Body of pancreas (tissue), 4 donors: ENCODE measurements at regions not wholly inside any gene's neighbourhood (a gene's known extent, or its start where the extent isn't known, plus 50 kb on each side); places are given as distances from the start of the nearest gene placed in this dataset.

Experiments
- ATAC-seq: fragments of 150-250 bp; one replicate; pipeline ENCODE4 v1.9.1; 2016
- DNase-seq, 4 donors: peaks; one replicate each; pipeline ENCODE4 v3.0.0-alpha.2; 2019
- H3K27ac ChIP-seq, 4 donors: fragments of 200-600 bp; sonication (generic); 1 replicate in 3 of 4; 2 replicates in 1 of 4; pipeline versions ENCODE4 v1.5.1 to v1.6.1; 2016 to 2019; ENCODE audit warnings: mild to moderate bottlenecking in 1 of 4, mixed read lengths in 1 of 4, moderate library complexity in 1 of 4
- H3K27me3 ChIP-seq, 2 donors: fragments of 200-600 bp; sonication (generic); one replicate each; pipeline ENCODE4 v1.6.0; 2016; ENCODE audit warnings: mild to moderate bottlenecking in 1 of 2
- H3K36me3 ChIP-seq, 2 donors: fragments of 200-600 bp; sonication (generic); replicated peaks in 1 of 2; 2 replicates each; pipeline ENCODE4 v1.5.1; 2016; ENCODE audit warnings: low read depth in 2 of 2; ENCODE audit not compliant: insufficient read depth in 1 of 2
- H3K4me1 ChIP-seq: fragments of 200-600 bp; sonication (generic); one replicate; pipeline ENCODE4 v1.6.0; 2016
- H3K4me3 ChIP-seq, 2 donors: fragments of 200-600 bp; sonication (generic); 1 replicate in 1 of 2; 2 replicates in 1 of 2; pipeline ENCODE4 v1.5.1; 2016 to 2019
- H3K9me3 ChIP-seq, 3 donors: fragments of 200-600 bp; sonication (generic); 1 replicate in 2 of 3; 2 replicates in 1 of 3; pipeline ENCODE4 v1.5.1; 2016
- POLR2A ChIP-seq, 3 donors: fragments of 450-650 bp; IDR thresholded peaks; one replicate each; pipeline ENCODE4 v1.6.1; 2016; ENCODE audit warnings: antibody characterized with exemption in 3 of 3, mild to moderate bottlenecking in 2 of 3
- WGBS, 2 donors: methylation state at CpG; one replicate each; pipeline ENCODE4 v1.1.5; 2017; 5-methylcytosine and 5-hydroxymethylcytosine counted together
- intact Hi-C: fragments of 100-400 bp; cut with DNase I; formaldehyde crosslinking; loops from one replicate; pipeline ENCODE4 v1.15.1; 2023
- TF ChIP-seq, protein P1 (sequence below), 7 experiments: fragments of 450-650 bp in 4 of 7; fragments of 200-600 bp in 3 of 7; sonication (generic) in 3 of 7; IDR thresholded peaks; one replicate each; pipeline ENCODE4 v1.5.1; 2016 to 2019; ENCODE audit warnings: antibody characterized with exemption in 7 of 7

DNA sequence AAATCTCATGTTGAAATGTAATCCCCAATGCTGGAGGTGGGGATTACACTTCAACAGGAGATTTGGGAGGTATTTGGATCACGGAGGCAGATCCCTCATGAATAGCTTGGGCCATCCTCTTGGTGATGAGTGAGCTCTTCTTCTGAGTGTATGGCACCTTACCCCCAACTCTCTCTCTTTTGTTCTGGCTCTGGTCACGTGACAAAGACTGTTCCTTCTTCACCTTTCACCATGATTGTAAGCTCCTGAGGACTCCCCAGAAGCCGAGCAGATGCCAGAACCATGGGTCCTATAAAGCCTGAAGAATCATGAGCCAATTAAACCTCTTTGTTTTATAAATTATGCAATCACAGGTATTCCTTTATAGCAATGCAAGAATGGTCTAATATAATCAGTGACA, 684.2 kb downstream of the LIG4 start:
- no peak for ATAC-seq
- no peak for DNase-seq
- H3K27ac ChIP-seq: no peak overlapping the region

DNA sequence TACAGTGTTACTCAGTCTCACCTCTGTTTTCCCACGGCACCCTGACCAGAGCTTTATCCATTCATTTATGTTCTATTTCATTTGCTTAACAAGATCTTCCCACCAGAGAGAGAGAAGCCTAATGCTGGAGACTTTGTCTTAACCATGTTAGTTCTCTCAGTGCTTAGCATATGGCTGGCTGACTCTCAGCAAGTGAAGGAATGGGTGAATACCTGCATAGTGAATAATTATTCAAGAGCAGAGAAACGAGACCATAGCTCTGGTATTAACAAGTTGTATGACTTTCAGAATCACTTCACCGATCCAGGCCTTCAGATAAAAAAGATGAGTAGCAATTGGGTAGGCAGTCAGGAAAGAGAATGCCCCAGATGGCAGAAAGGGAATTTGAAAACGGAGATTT, 686.3 kb downstream of the LIG4 start:
- 51 to 55% methylated on average over 4 of the region's 4 CpGs for WGBS, 2 donors
- Histone ChIP-seq H3K27me3 (no peaks in the 10 kb centered on the region), H3K36me3 (no peaks in the 10 kb centered on the region), H3K9me3 (no peaks in the 10 kb centered on the region), H3K27ac (no peak overlapping the region), H3K4me3 (no peak overlapping the region), H3K4me1 (no peaks in the 10 kb centered on the region)
- DNase-seq: no peak
- no peak for ATAC-seq
- no peak for TF ChIP-seq POLR2A (IDR thresholded peaks at IDR 0.05)
- TF ChIP-seq, protein P1, sequence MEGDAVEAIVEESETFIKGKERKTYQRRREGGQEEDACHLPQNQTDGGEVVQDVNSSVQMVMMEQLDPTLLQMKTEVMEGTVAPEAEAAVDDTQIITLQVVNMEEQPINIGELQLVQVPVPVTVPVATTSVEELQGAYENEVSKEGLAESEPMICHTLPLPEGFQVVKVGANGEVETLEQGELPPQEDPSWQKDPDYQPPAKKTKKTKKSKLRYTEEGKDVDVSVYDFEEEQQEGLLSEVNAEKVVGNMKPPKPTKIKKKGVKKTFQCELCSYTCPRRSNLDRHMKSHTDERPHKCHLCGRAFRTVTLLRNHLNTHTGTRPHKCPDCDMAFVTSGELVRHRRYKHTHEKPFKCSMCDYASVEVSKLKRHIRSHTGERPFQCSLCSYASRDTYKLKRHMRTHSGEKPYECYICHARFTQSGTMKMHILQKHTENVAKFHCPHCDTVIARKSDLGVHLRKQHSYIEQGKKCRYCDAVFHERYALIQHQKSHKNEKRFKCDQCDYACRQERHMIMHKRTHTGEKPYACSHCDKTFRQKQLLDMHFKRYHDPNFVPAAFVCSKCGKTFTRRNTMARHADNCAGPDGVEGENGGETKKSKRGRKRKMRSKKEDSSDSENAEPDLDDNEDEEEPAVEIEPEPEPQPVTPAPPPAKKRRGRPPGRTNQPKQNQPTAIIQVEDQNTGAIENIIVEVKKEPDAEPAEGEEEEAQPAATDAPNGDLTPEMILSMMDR (IDR thresholded peaks at IDR 0.05): no peak
- intact Hi-C loops: no loop called here

More for the DNA sequence above, 684.2 kb downstream of the LIG4 start:
- Histone ChIP-seq H3K9me3 (no peaks in the 10 kb centered on the region), H3K36me3 (no peaks in the 10 kb centered on the region), H3K27me3 (no peaks in the 10 kb centered on the region), H3K4me3 (no peak overlapping the region), H3K4me1 (no peaks in the 10 kb centered on the region)
- TF ChIP-seq, protein P1 (IDR thresholded peaks at IDR 0.05): no peak
- TF ChIP-seq POLR2A (IDR thresholded peaks at IDR 0.05): no peak
- 57 to 60% methylated on average over 3 of the region's 3 CpGs for WGBS, 2 donors
- intact Hi-C loops: no loop called here

DNA sequence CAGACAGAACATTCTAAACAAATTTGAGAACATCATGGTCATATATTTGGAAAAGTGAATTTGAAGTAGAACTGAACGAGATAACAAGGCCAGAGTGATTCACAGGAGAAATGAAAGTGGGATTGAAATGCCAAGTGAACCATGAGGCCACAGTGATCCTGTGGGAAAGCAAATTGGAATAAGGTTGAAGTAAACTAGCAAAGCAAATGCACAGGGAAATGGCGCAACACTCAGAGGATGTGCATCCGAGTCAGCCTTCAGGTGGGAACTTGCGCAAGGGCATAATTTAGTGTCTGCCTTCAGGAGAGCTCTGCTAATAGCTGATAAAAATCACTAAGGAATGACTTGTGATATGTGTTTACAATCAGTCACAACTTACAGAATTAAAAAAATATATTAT, 696.6 kb downstream of the LIG4 start:
- Histone ChIP-seq H3K36me3 (no peaks in the 10 kb centered on the region), H3K27me3 (no peaks in the 10 kb centered on the region), H3K4me3 (no peak overlapping the region), H3K27ac (no peak overlapping the region), H3K9me3 (no peaks in the 10 kb centered on the region), H3K4me1 (no peaks in the 10 kb centered on the region)
- intact Hi-C loops: no loop called here
- TF ChIP-seq POLR2A (IDR thresholded peaks at IDR 0.05): no peak
- TF ChIP-seq, protein P1 (IDR thresholded peaks at IDR 0.05): no peak
- no peak for ATAC-seq
- DNase-seq: no peak
- WGBS, 2 donors: 75 to 83% methylated on average over 4 of the region's 4 CpGs

DNA sequence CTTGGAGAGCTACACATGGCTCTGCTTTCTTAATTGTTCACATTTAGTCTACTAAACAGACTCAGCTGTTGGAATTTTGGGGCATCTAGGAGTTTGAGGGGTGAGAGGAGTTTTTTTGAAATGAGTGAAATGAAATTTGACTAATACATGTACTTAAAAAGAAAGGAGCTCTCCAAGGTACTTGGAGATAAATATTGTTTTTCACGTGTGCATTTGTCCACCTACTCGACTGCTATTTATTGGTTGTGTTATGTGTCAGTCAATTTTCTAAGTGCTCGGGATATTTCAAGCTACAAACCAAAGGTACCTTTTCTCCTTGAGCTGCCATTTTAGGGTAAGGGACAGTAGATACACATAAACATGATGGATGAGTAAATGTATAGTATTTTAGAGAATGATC, 697.0 kb downstream of the LIG4 start:
- Histone ChIP-seq H3K36me3 (no peaks in the 10 kb centered on the region), H3K27ac (no peak overlapping the region), H3K27me3 (no peaks in the 10 kb centered on the region), H3K4me1 (no peaks in the 10 kb centered on the region), H3K9me3 (no peaks in the 10 kb centered on the region), H3K4me3 (no peak overlapping the region)
- ATAC-seq (no peak), DNase-seq (no peak)
- WGBS, 2 donors: 26 to 36% methylated on average over 3 of the region's 3 CpGs
- intact Hi-C loops: no loop called here
- TF ChIP-seq, protein P1 (IDR thresholded peaks at IDR 0.05): no peak
- no peak for TF ChIP-seq POLR2A (IDR thresholded peaks at IDR 0.05)

DNA sequence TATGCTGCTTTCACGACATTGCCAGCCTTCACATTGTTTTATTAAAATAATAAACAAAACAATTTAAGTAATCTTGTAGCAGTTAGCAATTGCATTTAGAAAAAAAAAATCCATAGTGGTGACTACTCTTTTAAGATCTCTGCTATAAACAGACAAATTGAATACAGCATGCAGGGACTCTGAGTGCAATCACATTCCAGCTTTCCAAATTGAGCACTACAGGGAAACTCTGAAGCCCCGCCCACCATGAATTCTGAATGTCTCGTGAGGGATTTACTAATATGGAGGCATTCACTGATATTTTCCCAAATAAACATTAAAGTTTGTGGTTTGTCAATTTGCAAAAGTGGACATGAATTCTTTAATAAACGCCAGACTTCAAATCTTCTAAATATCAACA, 698.8 kb downstream of the LIG4 start:
- no peaks in the 10 kb centered on the region for H3K36me3 ChIP-seq
- no peak overlapping the region for H3K27ac ChIP-seq
- TF ChIP-seq POLR2A (IDR thresholded peaks at IDR 0.05): no peak
- TF ChIP-seq, protein P1 (IDR thresholded peaks at IDR 0.05): no peak
- H3K4me3 ChIP-seq: no peak overlapping the region
- H3K9me3 ChIP-seq: no peaks in the 10 kb centered on the region
- 62 to 70% methylated on average over 4 of the region's 4 CpGs for WGBS, 2 donors
- no peaks in the 10 kb centered on the region for H3K27me3 ChIP-seq
- H3K4me1 ChIP-seq: no peaks in the 10 kb centered on the region
- DNase-seq: no peak
- intact Hi-C loops: no loop called here
- ATAC-seq: no peak
